HEK293 (cell line): ENCODE measurements at regions not wholly inside any gene's neighbourhood (a gene's known extent, or its start where the extent isn't known, plus 50 kb on each side); places are given as distances from the start of the nearest gene placed in this dataset.

Source experiments
- CTCF ChIA-PET: fragments of 350-600 bp; formaldehyde crosslinking; extraction: SDS; loops from one replicate; lab custom pipeline; 2021; ENCODE audit warnings: antibody characterized with exemption; lab: Yijun Ruan, JAX
- POLR2A ChIA-PET: fragments of 300-600 bp; formaldehyde crosslinking; extraction: SDS; loops from one replicate; lab custom pipeline; 2020; ENCODE audit warnings: antibody characterized with exemption, inconsistent platforms; lab: Yijun Ruan, JAX
- H3K27ac ChIP-seq: fragments of 200-500 bp; sonication (Bioruptor generic); 2 replicates; pipeline ENCODE4 v1.5.1; 2014; ENCODE audit warnings: low read depth, low read length, control low read depth, inconsistent platforms; ENCODE audit errors: extremely low read depth
- H3K36me3 ChIP-seq, 2 experiments: fragments of 200-500 bp in 1 of 2; sonication (Bioruptor generic) in 1 of 2; 1 replicate in 1 of 2; 2 replicates in 1 of 2; pipeline ENCODE4 v1.5.1; 2014 to 2017; ENCODE audit warnings: inconsistent platforms in 2 of 2, low read length in 2 of 2; ENCODE audit not compliant: control insufficient read depth in 2 of 2, insufficient read depth in 1 of 2
- H3K4me1 ChIP-seq: fragments of 200-500 bp; sonication (Bioruptor generic); 2 replicates; pipeline ENCODE4 v1.5.1; 2014; ENCODE audit warnings: mild to moderate bottlenecking, low read length, inconsistent platforms; ENCODE audit not compliant: control insufficient read depth, insufficient read depth
- H3K4me3 ChIP-seq: 2 replicates; pipeline ENCODE4 v1.5.1; 2011; ENCODE audit warnings: low read depth, mild to moderate bottlenecking, control low read depth, low read length, moderate library complexity
- H3K9me3 ChIP-seq: fragments of 200-500 bp; sonication (Bioruptor generic); 2 replicates; pipeline ENCODE4 v1.5.1; 2014; ENCODE audit warnings: low read depth, low read length, inconsistent platforms; ENCODE audit not compliant: control insufficient read depth, insufficient read depth
- GFI1B ChIP-seq: fragments of 450-650 bp; formaldehyde crosslinking; IDR thresholded peaks from 2 replicates; pipeline ENCODE4 v1.5.1; 2016; ENCODE audit warnings: missing biosample characterization, missing genetic modification characterization
- KLF7 ChIP-seq: fragments of 450-650 bp; formaldehyde crosslinking; IDR thresholded peaks from 2 replicates; pipeline ENCODE4 v1.5.1; 2016; ENCODE audit warnings: missing biosample characterization, missing genetic modification characterization, borderline replicate concordance
- OVOL3 ChIP-seq: fragments of 450-650 bp; formaldehyde crosslinking; IDR thresholded peaks from 2 replicates; pipeline ENCODE4 v1.5.1; 2016; ENCODE audit warnings: missing biosample characterization, missing genetic modification characterization
- PRDM1 ChIP-seq: fragments of 450-650 bp; formaldehyde crosslinking; IDR thresholded peaks from 2 replicates; pipeline ENCODE4; 2016; ENCODE audit warnings: missing biosample characterization, missing genetic modification characterization
- RBAK ChIP-seq: fragments of 450-650 bp; formaldehyde crosslinking; IDR thresholded peaks from 2 replicates; pipeline ENCODE4 v1.5.1; 2016; ENCODE audit warnings: missing biosample characterization, missing genetic modification characterization
- SCRT2 ChIP-seq: fragments of 450-650 bp; formaldehyde crosslinking; IDR thresholded peaks from 2 replicates; pipeline ENCODE4 v1.5.1; 2016; ENCODE audit warnings: missing biosample characterization, missing genetic modification characterization
- SP2 ChIP-seq: fragments of 450-650 bp; formaldehyde crosslinking; IDR thresholded peaks from 2 replicates; pipeline ENCODE4 v1.5.1; 2016; ENCODE audit warnings: missing biosample characterization, missing genetic modification characterization
- SP7 ChIP-seq: fragments of 450-650 bp; formaldehyde crosslinking; IDR thresholded peaks from 2 replicates; pipeline ENCODE4 v1.5.1; 2016; ENCODE audit warnings: missing biosample characterization, missing genetic modification characterization
- ZBTB21 ChIP-seq: fragments of 450-650 bp; formaldehyde crosslinking; IDR thresholded peaks from 2 replicates; pipeline ENCODE4 v1.5.1; 2017; ENCODE audit warnings: missing biosample characterization, missing genetic modification characterization
- ZBTB7A ChIP-seq: fragments of 450-650 bp; formaldehyde crosslinking; IDR thresholded peaks from 2 replicates; pipeline ENCODE4 v1.5.1; 2016; ENCODE audit warnings: low read depth, missing biosample characterization, missing genetic modification characterization
- ZFP37 ChIP-seq: fragments of 450-650 bp; formaldehyde crosslinking; IDR thresholded peaks from 2 replicates; pipeline ENCODE4 v1.5.1; 2016; ENCODE audit warnings: missing biosample characterization, missing genetic modification characterization
- ZFP69B ChIP-seq: fragments of 450-650 bp; formaldehyde crosslinking; IDR thresholded peaks from 2 replicates; pipeline ENCODE4 v1.5.1; 2016; ENCODE audit warnings: missing biosample characterization, missing genetic modification characterization
- ZNF155 ChIP-seq: fragments of 450-650 bp; formaldehyde crosslinking; IDR thresholded peaks from 2 replicates; pipeline ENCODE4 v1.5.1; 2016; ENCODE audit warnings: missing biosample characterization, missing genetic modification characterization
- ZNF23 ChIP-seq: fragments of 450-650 bp; formaldehyde crosslinking; IDR thresholded peaks from 2 replicates; pipeline ENCODE4 v1.5.1; 2016; ENCODE audit warnings: missing biosample characterization, missing genetic modification characterization, borderline replicate concordance
- ZNF248 ChIP-seq: fragments of 450-650 bp; formaldehyde crosslinking; IDR thresholded peaks from 2 replicates; pipeline ENCODE4 v1.5.1; 2017; ENCODE audit warnings: missing biosample characterization, missing genetic modification characterization
- ZNF423 ChIP-seq: fragments of 450-650 bp; formaldehyde crosslinking; IDR thresholded peaks from 2 replicates; pipeline ENCODE4 v1.5.1; 2016; ENCODE audit warnings: missing biosample characterization, missing genetic modification characterization
- ZNF510 ChIP-seq: fragments of 450-650 bp; formaldehyde crosslinking; IDR thresholded peaks from 2 replicates; pipeline ENCODE4 v1.5.1; 2018; ENCODE audit warnings: mild to moderate bottlenecking, missing genetic modification characterization, missing biosample characterization; ENCODE audit not compliant: insufficient replicate concordance
- ZNF596 ChIP-seq: fragments of 450-650 bp; IDR thresholded peaks from 2 replicates; pipeline ENCODE4 v1.5.0; 2018; ENCODE audit warnings: missing biosample characterization, mild to moderate bottlenecking, missing genetic modification characterization, moderate library complexity
- ZNF621 ChIP-seq: fragments of 450-650 bp; formaldehyde crosslinking; IDR thresholded peaks from 2 replicates; pipeline ENCODE4 v1.5.1; 2017; ENCODE audit warnings: missing biosample characterization, missing genetic modification characterization
- ZNF692 ChIP-seq: fragments of 450-650 bp; formaldehyde crosslinking; IDR thresholded peaks from 2 replicates; pipeline ENCODE4 v1.5.1; 2016; ENCODE audit warnings: missing biosample characterization, missing genetic modification characterization
- ZNF777 ChIP-seq: fragments of 450-650 bp; formaldehyde crosslinking; IDR thresholded peaks from 2 replicates; pipeline ENCODE4 v1.5.1; 2017; ENCODE audit warnings: missing biosample characterization, missing genetic modification characterization, borderline replicate concordance
- ZNF791 ChIP-seq: fragments of 450-650 bp; formaldehyde crosslinking; IDR thresholded peaks from 2 replicates; pipeline ENCODE4 v1.5.1; 2016; ENCODE audit warnings: missing biosample characterization, missing genetic modification characterization
- TF ChIP-seq, protein P1 (sequence below): fragments of 450-650 bp; formaldehyde crosslinking; IDR thresholded peaks from 2 replicates; pipeline ENCODE4 v1.5.1; 2016; ENCODE audit warnings: missing biosample characterization, missing genetic modification characterization
- TF ChIP-seq, protein P2 (sequence below): fragments of 450-650 bp; formaldehyde crosslinking; IDR thresholded peaks from 2 replicates; pipeline ENCODE4 v1.5.1; 2016; ENCODE audit warnings: missing biosample characterization, missing genetic modification characterization

- ChIA-PET CTCF (interaction anchor here (0.6 kb wide), 1 partner anchor 36 kb away, joined by 3 read pairs; no protein-coding TSS in a partner anchor), POLR2A (no interaction called here)
- Histone ChIP-seq H3K36me3 (no peaks in the 10 kb centered on the region), H3K4me3 (no peak overlapping the region), H3K9me3 (no peaks in the 10 kb centered on the region), H3K4me1 (no peaks in the 10 kb centered on the region), H3K27ac (no peak overlapping the region)
- no peak for TF ChIP-seq ZBTB7A (tag by site-specific recombination)
- TF ChIP-seq ZNF621, result no peak
- TF ChIP-seq ZBTB21, result no peak
- TF ChIP-seq ZNF423, result no peak
- no peak for TF ChIP-seq SCRT2 (tag by site-specific recombination)
- no peak for TF ChIP-seq GFI1B
- no peak for TF ChIP-seq ZFP69B (tag by site-specific recombination)
- TF ChIP-seq OVOL3 (tag by site-specific recombination), result no peak
- TF ChIP-seq ZNF596, result no peak
- TF ChIP-seq, protein P1, sequence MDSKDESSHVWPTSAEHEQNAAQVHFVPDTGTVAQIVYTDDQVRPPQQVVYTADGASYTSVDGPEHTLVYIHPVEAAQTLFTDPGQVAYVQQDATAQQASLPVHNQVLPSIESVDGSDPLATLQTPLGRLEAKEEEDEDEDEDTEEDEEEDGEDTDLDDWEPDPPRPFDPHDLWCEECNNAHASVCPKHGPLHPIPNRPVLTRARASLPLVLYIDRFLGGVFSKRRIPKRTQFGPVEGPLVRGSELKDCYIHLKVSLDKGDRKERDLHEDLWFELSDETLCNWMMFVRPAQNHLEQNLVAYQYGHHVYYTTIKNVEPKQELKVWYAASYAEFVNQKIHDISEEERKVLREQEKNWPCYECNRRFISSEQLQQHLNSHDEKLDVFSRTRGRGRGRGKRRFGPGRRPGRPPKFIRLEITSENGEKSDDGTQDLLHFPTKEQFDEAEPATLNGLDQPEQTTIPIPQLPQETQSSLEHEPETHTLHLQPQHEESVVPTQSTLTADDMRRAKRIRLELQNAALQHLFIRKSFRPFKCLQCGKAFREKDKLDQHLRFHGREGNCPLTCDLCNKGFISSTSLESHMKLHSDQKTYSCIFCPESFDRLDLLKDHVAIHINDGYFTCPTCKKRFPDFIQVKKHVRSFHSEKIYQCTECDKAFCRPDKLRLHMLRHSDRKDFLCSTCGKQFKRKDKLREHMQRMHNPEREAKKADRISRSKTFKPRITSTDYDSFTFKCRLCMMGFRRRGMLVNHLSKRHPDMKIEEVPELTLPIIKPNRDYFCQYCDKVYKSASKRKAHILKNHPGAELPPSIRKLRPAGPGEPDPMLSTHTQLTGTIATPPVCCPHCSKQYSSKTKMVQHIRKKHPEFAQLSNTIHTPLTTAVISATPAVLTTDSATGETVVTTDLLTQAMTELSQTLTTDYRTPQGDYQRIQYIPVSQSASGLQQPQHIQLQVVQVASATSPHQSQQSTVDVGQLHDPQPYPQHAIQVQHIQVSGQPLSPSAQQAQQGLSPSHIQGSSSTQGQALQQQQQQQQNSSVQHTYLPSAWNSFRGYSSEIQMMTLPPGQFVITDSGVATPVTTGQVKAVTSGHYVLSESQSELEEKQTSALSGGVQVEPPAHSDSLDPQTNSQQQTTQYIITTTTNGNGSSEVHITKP (tag by site-specific recombination), result no peak
- TF ChIP-seq ZFP37 (tag by site-specific recombination), result no peak
- TF ChIP-seq ZNF155 (tag by site-specific recombination), result no peak
- no peak for TF ChIP-seq ZNF248 (tag by site-specific recombination)
- no peak for TF ChIP-seq ZNF777 (tag by site-specific recombination)
- no peak for TF ChIP-seq RBAK (tag by site-specific recombination)
- no peak for TF ChIP-seq ZNF791 (tag by site-specific recombination)
- no peak for TF ChIP-seq PRDM1 (tag by site-specific recombination)
- TF ChIP-seq ZNF692 (tag by site-specific recombination), result no peak
- TF ChIP-seq, protein P2, sequence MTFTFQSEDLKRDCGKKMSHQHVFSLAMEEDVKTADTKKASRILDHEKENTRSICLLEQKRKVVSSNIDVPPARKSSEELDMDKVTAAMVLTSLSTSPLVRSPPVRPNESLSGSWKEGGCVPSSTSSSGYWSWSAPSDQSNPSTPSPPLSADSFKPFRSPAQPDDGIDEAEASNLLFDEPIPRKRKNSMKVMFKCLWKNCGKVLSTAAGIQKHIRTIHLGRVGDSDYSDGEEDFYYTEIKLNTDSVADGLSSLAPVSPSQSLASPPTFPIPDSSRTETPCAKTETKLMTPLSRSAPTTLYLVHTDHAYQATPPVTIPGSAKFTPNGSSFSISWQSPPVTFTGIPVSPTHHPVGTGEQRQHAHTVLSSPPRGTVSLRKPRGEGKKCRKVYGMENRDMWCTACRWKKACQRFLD (tag by site-specific recombination), result no peak
These were observed 135.7 kb downstream of the AASDH start for GRCh38 chr4:56251556-56251955.

- ChIA-PET CTCF (interaction anchor here (0.6 kb wide), 1 partner anchor 35 kb away, joined by 3 read pairs; no protein-coding TSS in a partner anchor), POLR2A (no interaction called here)
- TF ChIP-seq ZNF23 (tag by site-specific recombination) (no peak), ZNF510 (tag by site-specific recombination) (no peak), KLF7 (tag by site-specific recombination) (no peak), SP7 (tag by site-specific recombination) (no peak), ZNF248 (tag by site-specific recombination) (no peak), SP2 (tag by site-specific recombination) (no peak)
- TF ChIP-seq, protein P1 (tag by site-specific recombination), result no peak
- TF ChIP-seq, protein P2 (tag by site-specific recombination), result no peak
These were observed 136.5 kb downstream of the AASDH start for GRCh38 chr4:56250776-56251175.

More at GRCh38 chr4:56250776-56251175, 136.5 kb downstream of the AASDH start:
- Histone ChIP-seq H3K36me3 (no peaks in the 10 kb centered on the region), H3K4me1 (no peaks in the 10 kb centered on the region), H3K9me3 (no peaks in the 10 kb centered on the region), H3K4me3 (no peak overlapping the region), H3K27ac (no peak overlapping the region)
